Glomerular visceral epithelial cell (primary cell): ENCODE measurements at regions not wholly inside any gene's neighbourhood (a gene's known extent, or its start where the extent isn't known, plus 50 kb on each side); places are given as distances from the start of the nearest gene placed in this dataset.
"Not testable (repeated sequence)": the region's sequence is repeated elsewhere in the genome, so short reads cannot be mapped to it uniquely, and the experiment has no call there.

Source experiments
- DNase-seq: peaks from one replicate; pipeline ENCODE4 v3.0.0-alpha.2; 2016; ENCODE audit errors: extremely low spot score

DNA sequence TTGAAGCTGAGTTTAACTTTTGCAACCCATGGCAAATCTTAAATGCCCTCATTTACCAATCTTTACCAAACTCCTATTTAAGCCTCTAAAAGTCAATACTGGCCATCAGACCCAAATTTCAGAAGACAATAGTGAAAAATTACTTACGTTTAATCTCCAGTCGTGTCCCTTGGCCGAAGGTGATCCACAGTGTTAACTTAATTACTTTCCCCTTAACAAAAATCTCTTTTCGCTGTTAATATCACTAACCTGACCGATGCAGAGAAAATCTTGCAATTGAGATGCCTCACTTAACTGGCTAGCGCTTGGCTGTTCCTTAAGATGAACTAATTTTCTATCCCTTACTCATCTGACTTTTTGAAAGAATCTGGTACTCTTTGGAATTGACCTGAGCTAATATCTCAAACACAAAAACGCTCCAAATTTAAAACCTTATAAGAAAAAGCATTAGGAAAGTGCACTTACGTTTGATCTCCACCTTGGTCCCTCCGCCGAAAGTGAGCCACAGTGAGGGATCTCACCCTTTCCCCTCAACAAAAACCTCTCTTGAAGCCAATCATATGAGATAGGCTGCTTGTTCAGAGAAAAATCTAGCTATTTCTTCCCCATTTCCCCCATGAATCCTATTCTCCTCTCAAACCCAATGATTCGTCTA lies 169.1 kb downstream of the RPIA start:
- DNase-seq = no peak

DNA sequence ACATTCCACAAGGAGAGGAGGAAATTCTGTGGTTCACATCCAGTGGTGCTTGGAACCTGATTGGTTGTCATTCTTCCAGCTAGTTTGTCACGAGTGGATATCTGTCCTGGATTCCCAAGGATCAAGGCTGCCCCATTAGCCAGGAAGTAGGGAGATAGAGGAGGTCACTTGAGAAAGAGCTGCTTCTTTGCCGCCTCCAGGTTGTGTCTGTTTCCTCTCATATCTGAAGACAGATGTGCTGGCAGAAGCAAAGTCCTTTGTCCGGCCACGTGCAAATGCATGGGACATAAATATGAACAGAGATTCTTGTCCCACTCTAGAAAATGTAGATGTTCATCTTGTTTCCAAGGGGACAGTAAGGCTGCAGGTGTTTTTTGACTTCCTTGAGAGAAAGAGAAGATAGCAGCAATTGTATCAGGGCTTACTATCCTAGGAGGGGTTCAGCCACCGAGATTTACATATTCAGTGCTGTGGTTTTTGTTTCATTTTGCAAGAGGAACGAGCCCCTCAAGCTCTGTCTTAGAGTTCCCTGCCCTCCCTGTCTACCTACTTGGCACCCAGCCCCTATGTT lies 174.4 kb downstream of the RPIA start:
- no peak for DNase-seq

DNA sequence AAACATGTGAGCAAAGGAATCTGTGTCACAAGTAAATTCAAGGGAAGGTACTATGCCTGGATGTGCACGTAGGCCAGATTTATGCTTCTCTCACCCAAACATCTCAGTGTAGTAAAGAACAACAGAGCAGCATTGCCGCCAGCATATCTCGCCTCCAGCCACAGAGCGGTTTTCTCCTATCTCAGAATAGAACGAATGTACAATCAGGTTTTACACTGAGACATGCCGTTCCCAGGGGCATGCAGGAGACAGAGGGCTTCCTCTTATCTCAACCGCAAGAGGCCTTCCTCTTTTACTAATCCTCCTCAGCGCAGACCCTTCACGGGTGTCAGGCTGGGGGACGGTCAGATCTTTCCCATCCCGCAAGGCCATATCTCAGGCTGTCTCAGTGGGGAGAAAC lies 175.3 kb downstream of the RPIA start:
- DNase-seq = no peak

DNA sequence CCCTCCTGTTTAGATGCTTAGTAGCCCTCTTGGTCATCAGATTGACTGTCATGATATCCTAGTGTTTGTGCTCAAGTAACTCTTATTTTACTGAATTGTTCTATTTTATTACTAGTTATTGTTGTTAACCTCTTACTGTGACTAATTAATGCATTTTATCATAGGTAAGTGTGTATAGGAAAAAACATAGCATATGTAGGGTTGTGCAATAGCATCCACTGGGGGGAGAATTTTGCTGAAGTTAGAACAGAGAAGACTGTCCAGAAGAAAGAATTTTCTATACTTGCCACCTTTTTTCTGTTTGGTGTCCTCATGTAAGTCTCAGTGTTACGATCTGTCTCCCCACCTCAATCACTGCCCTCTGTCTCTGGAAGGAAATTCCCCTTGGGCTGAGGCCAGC lies 177.4 kb downstream of the RPIA start:
- no peak for DNase-seq

DNA sequence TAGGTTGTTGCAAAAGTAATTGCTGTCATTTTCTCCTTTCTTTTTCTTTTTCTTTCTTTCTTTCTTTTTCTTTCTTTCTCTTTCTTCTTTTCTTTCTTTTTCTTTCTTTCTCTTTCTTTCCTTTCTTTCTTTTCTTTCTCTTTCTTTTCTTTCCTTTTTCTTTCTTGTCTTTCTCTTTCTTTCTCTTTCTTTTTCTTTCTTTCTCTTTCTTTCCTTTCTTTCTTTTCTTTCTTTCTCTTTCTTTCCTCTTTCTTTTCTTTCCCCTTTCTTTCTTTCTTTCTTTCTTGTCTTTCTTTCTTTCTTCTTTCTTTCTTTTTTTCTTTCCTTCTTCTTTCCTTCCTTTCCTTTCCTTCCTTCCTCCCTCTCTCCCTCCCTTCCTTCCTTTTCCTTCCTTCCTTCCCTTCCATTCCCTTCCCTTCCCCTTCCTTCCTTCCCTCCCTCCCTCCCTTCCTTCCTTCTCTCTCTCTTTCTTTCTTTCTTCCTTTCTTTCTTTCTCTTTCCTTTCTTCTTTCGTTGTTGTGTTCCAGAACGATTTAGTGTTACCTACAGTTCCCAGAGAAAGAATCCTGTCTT lies 178.9 kb downstream of the RPIA start:
- no peak for DNase-seq

DNA sequence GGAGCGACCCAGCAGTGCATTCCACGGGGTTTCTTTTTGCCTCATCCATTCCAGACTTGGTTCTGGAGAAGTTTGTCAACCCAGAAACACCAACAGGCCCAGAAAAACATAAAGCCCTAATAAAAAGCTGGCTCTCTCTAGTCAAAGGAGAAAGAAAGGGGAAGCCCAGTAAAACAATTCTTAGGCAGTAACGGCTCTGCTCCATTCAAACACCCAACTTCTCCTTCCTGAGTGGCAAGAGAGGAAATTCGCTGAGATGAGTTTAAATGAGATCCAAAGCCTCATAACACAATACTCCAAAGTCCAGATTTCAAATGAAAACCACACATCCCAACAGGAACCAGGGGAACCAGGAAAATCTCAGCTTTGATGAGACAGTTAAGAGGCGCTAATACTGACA lies 179.9 kb downstream of the RPIA start:
- DNase-seq = no peak

DNA sequence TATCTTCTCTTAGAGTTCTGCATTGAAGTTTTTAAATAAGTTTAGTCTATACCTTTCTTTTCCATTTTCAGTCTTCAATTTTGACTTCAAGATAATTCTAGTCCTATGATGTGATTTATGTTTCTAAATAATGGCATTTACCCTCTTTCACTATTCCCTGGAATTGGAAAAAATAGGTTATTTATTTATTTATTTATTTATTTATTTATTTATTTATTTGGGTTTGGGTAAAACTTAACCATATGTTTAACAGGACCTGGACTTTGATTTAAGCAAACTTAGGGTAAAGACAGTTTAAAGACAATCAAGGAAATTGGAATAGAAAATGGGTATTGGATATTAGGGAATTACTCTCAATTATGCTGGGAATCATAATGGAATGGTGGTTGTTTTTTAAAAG lies 182.1 kb downstream of the RPIA start:
- no peak for DNase-seq

DNA sequence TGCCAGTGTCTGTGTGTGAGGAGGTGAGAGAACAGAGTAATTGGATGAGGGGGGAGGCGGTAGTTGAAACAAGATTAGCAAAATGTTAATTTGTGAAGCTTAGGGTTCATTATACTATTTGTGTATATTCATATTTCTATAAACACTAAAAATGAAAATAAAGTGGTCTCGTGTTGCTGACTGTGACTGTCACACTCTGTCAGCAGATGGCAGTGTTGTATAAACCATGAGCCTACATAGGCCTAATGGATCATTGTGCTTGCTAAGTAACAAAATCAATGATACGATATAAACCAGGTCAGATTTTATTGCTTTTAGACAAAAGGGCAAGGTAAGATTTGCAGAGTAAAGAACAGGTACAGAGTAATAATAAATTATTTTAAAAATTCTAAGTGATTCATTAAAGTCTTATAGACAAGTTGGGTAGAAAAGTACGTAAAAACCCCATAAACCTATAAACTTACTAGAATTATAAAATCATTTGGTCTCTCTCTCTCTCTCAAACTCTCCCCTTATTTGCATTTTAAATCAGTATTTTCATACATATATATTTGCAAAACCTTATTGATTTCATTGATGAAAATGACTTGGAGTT lies 182.7 kb downstream of the RPIA start:
- peak; percentile 49 for DNase-seq

DNA sequence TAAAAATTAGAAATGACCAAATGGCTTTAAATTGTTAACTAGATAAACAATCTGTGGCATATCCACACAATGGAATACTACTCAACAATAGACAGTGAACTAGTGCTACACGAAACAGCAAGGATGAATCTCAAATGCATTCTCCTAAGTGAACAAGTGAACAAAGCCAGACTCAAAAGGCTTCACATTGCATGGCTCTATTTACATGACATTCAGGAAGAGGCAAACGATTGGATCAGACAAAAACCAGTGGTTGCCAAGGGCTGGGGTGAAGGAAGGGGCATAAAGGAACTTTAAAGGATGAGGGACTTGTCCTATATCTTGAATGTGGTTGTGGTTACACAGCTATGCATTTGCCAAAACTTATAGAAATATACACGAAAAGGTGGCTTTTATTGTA lies 184.3 kb downstream of the RPIA start:
- DNase-seq = no peak

DNA sequence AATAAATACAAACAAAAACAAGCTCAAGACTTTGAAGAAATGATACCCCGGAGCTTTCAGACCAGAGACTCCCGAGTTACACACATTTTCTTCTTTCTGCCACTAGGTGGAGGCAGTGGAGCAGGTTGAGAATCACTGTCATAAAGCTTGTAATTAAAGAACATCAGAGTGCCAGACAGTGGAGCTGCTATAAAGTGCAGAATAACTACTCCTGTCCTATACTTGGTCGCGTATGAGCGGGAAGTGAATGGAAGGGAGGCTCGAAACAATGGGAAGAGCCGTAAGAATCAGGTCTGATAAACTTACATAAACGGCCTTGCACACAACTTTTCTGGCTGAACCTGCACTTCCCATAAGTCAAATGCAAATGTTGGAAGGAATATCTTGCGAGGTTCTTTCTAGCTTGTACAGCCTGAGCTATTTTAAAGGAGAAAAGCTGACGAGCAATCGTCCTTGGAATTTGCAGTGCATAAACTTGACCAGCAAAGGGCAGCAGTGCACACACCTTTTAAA lies 189.0 kb downstream of the RPIA start:
- peak; percentile 62 for DNase-seq

DNA sequence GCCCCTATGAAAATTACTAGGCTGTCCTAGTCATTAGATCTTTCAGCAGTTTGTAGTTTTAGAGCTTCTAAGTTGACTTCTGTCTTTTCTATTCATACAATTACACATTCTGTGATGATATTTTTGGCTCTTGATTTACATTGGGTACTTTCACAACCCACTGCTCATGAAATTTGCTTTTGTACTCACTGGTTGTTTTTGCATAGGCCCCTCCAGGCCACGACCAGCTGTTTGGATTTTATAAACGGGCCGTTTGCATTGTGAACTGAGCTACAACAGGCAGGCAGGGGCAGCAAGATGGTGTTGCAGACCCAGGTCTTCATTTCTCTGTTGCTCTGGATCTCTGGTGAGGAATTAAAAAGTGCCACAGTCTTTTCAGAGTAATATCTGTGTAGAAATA lies 193.8 kb downstream of the RPIA start:
- DNase-seq = no peak

DNA sequence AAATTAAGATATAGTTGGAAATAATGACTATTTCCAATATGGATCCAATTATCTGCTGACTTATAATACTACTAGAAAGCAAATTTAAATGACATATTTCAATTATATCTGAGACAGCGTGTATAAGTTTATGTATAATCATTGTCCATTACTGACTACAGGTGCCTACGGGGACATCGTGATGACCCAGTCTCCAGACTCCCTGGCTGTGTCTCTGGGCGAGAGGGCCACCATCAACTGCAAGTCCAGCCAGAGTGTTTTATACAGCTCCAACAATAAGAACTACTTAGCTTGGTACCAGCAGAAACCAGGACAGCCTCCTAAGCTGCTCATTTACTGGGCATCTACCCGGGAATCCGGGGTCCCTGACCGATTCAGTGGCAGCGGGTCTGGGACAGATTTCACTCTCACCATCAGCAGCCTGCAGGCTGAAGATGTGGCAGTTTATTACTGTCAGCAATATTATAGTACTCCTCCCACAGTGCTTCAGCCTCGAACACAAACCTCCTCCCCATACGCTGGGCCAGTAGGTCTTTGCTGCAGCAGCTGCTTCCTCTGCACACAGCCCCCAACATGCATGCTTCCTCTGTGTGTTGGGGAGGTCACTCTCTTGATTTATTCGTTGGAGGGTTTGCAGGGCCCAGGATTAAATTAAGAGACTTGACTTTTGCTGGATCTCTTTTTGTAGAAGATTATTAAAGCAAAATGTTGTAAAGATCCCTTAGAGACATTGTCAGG lies 194.4 kb downstream of the RPIA start:
- no peak for DNase-seq

DNA sequence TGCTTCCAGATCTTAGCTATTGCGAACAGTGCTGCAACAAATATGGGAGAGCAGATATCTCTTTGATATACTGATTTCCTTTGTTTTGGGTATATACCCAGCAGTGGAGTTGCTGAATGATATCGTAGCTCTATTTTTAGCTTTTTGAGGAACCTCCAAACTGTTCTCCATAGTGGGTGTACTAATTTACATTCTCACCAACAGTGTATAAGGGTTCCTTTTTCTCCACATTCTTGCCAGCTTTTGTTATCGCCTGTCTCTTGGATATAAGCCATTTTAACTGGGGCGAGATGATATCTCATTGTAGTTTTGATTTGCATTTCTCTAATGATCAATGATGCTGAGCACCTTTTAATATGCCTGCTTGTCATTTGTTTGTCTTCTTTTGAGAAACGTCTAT lies 196.0 kb downstream of the RPIA start:
- not testable (repeated sequence) for DNase-seq

DNA sequence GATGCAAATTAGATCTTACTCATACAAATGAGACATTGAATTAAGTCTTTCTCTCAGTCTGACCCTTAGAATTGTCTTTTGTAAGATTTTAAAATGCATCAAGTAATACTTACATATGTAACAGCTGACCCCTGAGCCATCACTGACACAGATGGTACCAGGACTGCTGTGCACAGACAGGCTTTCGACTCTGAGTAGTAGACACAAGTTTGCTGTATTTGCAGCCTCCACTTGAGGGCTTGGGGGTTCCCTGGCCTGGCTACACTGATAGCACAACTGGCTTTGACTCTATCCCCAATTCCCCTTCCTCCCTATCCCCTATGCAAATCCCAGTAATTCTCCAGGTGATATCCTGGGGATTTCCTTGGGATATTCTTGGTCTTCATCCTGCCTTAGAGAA lies 200.7 kb downstream of the RPIA start:
- DNase-seq = no peak

DNA sequence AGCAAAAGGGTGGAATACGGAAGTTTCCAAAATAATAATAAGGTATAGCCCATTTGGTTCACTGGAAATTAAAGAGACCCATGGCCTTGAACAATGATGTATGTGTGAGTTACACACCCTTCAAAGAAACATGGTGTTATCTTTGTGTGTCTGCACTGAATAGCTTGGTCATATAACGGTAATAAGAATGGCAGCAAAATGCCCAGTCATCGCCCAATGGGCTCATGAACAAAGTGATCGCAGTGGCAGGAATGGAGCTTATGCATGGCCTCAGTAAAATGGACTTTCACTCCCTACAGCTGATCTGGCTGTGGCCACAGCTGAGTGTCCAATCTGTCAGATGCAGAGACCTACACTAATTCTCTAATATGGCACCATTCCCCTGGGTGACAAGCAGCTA lies 201.3 kb downstream of the RPIA start:
- DNase-seq = no peak

DNA sequence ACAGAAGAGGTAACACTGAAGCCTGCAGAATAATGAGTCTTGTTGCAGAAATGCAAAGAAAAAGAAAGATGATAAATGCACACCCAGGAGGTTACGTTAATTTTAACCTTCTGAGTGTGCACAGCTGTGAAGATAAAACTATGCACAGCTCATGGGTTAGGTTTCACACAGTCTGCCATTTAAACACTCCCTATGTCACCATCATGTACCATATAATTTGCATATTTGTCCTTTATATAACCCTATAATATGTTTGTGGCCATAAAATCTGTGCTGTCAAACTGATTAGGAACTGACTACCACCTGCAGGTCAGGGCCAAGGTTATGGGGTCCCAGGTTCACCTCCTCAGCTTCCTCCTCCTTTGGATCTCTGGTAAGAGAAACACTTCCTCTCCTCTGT lies 205.5 kb downstream of the RPIA start:
- DNase-seq = no peak

DNA sequence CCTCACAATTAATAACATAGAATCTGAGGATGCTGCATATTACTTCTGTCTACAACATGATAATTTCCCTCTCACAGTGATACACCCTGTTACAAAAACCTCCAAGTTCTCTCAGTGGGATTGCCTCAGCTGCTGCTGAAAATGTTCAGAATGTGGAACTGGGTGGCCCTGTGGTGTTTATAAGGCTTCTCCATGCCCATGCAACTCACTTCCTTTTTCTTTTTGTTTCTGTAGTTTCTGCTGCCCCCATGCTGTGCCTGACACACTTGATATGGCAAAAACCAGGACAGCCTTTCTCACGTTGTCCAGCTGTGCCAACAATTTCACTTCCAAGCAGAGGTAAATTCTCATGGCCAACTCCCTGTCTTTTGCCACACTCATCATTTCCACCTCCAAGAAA lies 206.2 kb downstream of the RPIA start:
- no peak for DNase-seq

DNA sequence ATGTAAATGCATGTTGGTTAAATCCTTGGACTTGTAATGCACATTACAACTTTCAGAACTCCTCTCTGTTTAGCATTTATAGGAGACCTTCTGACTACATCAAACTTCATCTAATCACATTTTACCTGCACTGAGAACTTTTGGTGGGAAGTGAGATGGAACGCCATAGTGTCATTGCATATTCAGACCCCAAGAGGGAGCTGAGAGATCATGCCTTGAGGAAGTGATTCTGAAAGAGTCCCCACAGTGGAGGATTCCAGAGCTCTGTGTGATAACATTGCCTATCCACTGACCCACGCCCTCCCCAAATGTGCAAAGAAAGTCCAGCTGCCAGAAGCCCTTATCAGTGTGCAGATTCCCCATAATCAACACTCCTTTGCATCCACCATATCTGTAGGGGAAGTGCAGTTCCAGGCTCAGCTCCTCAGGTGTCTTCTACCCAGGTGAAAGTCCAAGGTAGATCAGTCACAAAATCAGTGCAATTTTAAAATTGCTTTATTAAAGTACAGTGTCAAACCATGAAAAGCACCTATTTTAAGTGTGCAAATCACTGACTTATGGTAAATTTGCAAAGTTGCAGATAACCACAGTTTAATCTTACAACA lies 212.4 kb downstream of the RPIA start:
- peak; percentile 24 for DNase-seq

DNA sequence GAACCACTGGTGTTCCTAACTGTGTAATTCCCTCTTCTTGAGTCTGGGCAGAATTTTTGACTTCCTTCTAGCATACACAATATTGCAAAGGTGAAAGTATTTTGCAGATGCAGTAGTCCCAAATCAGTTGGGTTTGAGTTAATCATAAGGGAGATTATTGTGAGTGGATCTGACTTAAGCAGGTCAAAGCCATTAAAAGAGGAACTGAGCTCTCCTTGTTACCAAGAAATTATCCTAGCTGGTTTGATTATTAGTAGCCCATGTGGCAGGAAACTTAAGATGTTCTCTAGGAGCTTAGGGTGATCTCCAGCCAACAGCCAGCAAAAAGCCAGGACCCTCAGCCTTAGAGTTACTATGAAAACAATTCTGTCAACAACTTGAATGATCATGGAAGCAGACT lies 221.8 kb downstream of the RPIA start:
- DNase-seq = no peak

DNA sequence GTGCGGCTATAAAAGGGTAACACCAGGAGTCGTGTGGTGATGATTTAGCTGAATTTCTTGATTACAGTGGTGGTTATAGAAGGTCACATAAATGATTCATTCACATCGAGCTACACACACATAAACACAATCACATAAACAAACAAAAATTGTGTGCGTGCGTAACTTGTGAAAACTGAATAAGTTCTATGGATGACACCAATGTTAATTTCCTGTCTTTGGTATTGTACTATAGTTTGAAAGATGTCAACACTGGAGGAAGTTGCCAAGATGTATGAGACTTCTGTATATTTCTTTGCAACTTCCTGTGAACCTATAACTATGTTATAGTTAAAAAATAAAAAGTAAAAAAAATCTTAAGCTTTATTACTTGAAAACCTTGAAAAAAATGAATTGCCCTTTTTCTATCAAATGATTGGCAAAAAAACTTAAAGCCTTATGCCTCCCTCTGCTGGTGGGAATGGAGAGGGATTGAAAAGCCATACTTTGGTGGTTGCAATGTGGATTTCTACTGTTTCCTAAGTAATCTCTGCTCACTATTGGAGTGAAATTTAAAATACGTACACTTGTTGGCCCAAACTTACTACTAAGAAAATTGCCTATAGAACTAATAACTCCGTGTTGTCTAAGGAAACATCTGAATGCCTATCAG lies 227.7 kb downstream of the RPIA start:
- peak; percentile 18 for DNase-seq

DNA sequence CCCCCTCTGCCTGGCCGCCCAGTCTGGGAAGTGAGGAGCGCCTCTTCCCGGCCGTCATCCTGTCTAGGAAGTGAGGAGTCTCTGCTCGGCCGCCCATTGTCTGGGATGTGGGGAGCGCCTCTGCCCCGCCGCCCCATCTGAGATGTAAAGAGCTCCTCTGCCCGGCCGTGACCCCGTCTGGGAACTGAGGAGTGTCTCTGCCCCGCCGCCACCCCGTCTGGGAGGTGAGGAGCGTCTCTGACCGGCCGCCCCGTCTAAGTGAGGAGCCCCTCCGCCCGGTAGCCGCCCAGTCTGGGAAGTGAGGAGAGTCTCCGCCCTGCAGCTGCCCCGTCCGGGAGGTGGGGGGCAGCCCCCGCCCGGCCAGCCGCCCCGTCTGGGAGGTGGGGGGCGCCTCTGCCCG lies 228.9 kb downstream of the RPIA start:
- not testable (repeated sequence) for DNase-seq

DNA sequence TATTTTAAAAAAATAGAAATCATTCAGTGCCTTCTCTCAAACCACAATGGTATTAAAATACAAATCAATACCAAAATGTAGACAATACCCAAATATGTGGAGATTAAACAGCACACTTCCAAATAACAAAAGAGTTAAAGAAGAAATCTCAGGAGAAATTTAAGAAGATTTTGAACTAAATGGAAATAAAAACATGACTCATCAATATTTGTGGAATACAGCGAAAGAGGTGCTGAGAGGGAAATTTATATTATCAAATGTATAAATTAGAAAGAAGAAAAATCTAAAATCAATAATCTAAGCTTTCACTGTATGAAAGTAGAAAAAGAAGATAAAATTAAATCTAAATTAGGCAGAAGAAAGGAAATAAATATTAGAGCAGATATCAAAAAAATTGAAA lies 233.1 kb downstream of the RPIA start:
- DNase-seq = no peak
